ENCODE measurements at regions not wholly inside any gene's neighbourhood (a gene's known extent, or its start where the extent isn't known, plus 50 kb on each side); places are given as distances from the start of the nearest gene placed in this dataset.

DNA sequence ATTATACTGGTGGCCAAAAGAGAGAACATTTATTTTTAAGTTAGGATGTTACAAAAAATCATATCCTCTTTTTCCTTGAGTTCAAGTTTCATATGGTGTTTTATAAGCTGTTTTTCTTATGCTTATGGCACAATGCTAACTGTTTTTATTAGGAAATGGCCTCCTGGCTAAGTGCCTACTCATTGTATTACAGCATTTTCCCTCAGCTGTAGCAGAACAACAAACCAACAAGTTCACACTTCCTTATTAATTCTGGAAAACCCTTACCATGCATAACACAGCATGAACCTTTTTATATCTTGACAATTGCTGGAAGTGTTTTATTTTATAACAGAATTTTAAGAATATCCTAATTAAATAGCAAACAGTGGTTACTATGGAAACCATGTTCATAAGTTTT lies 165.8 kb downstream of the GASK1B start:
- peak; percentile 61 for DNase-seq

DNA sequence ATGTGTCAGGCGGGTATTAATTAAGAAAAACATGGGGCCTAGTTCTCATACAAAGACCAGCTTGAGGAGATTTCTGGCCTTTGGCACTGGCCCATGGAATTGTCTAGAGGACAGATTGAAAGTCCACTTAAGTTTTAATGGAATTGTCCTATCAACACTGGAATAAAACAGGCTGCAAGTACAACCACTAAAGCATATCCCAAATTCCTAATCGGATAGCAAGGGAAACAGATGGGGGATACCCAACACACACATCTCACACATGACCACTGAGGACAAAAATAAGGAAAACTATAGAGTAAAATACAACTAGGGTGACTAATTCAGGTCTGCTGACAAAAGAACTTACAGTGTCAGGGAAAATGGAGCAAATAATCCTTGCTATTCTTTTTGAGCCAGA lies 167.8 kb downstream of the GASK1B start:
- DNase-seq = no peak

DNA sequence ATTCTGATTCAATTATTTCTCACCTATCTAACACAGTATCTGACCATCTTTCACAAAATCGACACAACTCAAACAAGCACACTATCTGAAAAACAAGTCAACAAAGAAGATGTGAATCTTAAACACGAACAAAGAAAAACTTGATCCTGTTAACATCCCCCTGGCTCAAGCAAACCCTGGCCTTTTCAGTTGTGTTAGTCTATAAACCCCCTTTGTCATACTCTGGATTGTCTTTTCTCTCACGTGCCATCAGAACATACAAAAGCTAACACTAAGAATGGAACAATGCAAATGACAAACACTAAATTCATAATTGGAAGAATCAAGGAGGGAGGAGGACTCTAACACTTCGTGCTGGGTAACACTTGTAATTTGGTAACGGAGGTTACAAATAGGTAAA lies 168.7 kb downstream of the GASK1B start:
- no peak for DNase-seq

DNA sequence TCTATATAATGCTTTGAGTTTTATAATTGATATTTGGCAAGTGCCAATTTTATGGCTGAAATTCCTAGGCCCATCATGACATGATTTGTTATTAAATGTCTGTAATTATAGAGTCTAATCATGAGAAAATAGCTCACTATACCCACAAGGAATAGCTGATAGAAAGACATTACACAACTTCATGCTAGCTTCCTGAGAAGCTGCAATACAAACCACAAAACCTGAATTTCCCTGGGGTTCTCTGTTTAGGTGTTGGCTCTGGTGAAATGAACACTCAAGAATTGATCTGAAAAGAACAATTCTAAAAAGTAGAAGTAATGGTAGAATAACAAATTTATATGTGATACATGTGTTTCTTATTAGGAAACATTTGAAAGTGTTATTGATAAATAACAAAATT lies 169.6 kb downstream of the GASK1B start:
- DNase-seq = no peak

DNA sequence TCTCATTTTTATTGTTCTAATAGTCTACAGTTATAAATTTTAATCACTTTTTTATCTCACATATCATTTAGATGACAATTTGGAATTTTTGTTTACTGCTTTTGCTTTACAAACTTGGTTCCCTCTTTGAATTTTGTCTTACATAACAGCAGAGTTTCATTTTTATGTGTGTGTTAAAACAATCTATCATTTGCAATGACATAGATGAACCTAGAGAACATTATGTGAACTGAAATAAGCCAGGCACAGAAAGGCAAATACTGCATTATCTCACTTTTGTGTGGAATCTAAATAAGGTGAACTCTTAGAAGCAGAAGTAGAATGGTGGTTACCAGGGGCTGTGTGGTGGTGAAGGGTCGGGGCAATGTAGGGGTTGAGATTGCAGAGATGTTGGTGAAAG lies 170.7 kb downstream of the GASK1B start:
- no peak for DNase-seq

DNA sequence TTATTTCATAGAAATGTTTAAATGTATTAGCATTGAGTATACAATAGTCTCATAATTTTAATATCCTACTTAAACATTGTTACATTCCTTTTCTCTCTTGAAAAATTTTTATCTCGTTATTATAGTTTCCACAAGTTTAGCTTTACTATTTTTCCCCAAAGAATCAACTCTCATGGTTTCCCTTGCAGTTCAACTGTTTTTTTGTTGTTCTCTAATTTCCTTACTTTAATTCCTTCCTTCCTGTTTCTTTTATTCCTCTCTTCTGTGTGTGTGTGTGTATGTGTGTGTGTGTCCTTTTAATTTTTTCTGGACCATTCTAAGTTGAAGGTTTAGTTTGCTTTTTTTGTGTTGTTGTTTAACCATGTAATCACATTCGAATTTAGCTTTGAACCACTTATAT lies 171.1 kb downstream of the GASK1B start:
- DNase-seq = no peak

DNA sequence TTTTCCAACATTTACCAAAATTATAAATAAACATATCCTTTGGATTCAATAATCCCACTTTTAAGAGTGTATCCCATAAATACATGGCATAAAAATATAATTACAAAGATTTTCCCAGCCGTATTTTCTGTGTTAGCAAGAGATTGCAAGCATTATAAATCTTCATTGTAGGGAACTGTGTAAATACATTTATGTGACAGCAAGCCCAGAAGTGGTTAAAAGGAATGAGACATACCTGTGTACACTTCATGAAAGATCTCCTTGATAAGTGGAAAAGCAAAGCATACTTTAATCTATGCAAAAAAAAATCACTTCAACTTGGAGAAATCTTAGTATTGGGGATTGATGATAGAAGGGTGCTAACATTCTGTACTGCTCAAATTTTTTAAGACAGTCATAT lies 173.1 kb downstream of the GASK1B start:
- DNase-seq = no peak

DNA sequence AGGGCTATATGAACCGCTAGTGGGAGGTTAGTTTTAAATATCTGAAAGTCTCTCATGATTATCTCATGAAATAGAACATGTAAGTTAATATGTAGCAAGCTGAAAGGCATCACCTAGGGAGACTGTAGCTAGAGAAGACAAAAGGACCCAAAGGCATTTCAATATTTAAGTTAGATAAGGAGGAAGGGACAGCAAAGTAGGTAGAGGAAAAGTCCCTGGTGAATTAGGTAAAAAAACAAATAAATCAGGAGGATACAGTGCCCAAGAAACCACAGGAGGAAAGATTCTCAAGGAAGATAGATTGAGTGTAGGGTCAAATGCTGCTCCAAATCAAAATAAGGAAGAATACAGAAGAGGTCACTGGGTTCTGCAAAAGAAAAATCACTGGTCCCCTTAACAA lies 175.5 kb downstream of the GASK1B start:
- no peak for DNase-seq

DNA sequence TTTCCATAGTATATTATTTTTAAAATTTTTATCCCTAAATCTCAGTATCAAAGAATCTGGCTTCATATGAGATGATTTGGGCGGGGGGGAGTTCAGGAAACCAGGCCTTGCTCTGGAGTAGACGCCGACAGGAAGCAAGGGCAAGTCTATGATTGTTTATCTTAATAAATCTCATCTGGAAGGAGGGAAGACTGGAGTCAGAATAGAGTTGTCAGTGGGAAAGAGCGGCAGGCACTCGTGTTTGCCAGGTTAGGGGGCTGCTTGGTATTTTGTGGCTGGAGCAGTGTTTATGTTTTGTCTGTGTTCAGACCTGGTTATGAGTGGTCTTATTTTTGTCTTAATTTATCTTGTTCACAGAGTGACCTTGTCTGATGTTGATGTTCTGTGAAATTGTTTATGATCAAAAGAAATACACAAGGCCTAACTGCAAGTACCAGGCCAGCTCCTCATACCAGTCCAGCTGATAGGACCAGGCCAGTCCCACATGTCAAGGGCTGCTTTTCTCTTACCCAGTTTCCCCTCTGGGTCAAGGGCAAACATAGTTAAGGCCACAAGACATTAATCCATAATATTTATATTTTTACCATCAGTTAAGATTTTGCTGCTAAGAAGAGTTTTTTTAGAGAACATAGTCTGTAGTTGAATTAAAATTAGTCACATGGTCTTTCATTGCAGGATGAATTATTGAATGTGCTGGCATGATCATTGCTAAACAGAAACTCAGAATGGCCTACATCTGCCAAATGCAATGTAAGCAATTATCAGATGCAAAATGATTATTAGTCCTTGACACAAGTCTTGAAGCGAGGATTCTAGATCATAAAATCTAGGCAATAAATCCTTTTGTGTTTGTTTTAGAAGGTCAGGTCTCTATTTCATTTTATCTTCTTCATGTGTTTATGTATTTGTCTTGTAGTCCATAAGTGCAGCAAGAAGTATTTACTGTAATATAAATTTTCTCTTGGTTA lies 176.5 kb downstream of the GASK1B start:
- no peak for DNase-seq

DNA sequence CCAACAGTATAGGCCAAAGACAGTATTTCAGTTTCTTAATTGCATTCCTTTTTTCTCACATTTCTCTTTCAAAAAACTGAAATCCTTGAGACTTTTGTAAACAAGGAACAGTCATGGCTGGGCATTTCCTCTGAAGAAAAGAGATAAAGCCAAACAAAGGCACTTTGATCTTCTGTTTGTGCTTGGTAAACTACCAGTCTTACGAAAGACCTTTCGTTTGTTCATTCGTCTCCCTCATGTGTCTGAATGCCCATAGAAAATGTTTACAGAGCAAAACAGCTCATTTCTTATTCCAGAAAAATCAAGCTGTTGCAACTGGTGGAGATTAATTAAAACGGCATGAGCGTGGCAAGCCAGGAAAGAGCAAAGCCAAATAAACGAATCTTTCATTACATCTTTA lies 178.0 kb downstream of the GASK1B start:
- no peak for DNase-seq

DNA sequence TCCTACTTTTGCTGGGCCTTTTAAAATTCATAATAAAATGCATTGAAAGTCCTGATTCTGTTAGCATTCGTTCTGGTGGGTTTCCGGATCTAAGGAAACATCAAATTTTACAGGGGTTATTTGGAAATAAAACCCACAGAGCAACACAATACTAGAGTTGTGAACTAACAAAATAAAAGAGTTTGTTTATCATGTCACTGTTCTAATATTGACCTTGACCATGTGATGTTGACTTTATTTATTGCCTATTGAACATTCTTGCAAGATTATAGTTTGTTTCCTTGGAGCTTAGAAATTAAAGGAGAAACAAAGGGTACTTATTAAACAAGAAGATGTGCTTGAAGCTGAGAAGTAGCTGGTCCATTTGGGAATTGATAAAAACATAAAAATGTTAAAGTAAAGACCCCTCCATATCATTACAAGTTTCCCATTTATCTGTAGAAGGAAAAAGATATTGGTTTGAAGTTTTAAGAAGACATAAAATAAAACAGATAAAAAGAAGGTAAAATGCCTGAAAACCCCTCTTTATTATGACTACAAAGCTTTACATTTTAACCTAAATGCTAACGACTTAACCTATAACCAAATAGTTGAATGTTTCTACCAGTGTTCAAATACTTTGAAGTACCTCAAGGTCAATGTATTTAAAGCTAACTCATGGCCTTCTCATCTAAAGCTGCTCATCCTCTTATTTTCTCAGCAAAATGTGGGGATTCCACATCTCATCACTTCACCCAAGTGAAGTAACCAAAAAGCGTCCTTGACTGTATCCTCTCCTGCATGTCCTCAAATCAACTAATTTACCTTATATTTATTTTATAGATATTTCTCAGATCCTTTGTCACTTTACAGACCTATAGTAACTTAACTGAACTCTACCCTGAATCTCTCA lies 179.6 kb downstream of the GASK1B start:
- no peak for DNase-seq

DNA sequence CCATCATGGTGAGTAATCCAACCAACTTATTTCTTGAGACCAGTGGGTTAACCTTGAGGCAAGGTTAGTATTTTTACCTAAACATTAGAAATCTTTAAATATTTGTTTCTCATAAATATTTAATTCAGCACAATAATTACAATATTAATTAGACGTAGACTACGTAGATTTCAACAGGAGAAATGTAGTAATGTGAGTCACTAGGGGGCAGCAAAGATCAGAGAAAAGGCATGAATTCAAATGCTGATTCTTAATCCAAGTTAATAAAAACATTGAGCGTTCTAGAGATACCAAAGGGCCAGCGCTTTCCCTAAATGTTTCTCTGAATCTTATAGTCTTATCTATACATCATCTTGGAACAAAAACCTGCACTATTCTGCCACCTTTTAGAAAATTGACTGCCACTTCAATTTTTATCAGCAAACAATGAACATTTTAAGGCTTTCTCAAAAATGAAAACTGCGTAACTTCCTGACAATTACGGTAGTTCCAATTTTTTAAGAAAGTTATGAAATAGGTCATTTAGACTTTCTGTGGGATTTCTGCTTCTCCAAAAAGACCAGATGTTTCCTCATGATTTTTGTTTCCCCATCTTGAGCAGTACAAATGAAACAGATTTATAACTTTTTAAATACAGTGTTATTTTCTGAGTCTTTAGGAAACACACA lies 180.7 kb downstream of the GASK1B start:
- DNase-seq = peak; percentile 94

DNA sequence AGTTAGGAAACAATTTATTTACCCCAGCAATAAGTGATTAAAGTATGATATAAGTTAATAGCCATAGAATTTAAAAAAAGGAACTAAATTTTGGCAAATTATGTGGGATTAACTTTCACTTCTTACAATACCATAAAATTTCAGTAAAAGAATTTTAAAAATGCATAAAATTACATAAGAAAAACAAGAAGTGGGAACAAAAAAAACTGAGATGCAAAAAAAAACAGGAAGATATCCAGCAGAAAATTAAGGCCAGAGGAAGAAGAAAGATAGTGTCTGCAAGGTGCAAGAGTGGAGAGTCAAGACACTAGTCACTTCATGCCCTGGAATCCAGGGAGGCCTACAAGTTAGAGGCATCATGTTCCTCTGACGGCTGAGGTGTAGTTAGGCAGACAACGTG lies 184.2 kb downstream of the GASK1B start:
- DNase-seq = no peak

DNA sequence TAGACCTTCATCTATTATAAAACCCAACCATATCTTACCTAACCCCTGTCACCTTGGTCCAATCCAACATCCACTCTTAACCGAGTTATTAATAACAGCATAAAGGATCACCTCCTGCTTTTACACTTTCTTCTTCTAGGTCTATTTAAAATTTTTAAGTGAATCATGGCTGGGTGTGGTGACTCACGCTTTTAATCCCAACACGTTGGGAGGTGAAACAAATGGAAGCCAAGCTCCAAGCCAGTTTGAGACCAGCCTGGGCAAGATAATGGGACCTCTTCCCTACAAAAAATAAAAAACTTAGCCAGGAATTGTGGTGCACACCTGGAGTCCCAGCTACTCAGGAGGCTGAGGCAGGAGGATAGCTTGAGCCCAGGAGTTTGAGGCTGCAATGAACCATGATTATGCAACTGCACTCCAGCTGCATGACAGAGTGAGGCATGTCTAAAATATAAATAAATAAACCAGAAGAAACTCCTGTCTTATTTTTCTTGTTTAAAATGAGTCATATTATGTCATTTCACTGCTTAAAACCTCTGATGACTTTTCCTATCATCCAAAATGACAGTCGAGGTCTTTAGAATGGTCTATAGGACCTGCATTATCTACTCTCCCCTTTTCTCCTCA lies 188.4 kb downstream of the GASK1B start:
- no peak for DNase-seq

DNA sequence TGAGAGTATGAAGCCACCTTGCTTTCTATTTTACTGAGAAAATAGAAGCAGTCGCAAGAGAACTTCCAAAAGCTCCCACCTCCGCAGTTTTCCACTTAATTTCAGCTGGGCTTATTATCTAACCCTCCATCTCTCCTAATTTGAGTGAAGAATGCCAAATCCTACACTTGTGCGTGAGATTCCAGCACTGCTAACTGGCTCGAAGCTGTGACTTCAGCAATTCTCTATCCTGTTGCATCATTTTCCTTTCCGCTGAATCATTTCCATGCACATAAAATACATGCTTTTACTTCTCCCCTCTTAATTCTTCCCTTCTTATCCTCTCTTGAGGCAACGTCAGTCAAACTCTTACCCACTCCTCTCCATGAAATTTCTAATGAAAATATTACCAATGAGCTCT lies 189.5 kb downstream of the GASK1B start:
- DNase-seq = no peak

DNA sequence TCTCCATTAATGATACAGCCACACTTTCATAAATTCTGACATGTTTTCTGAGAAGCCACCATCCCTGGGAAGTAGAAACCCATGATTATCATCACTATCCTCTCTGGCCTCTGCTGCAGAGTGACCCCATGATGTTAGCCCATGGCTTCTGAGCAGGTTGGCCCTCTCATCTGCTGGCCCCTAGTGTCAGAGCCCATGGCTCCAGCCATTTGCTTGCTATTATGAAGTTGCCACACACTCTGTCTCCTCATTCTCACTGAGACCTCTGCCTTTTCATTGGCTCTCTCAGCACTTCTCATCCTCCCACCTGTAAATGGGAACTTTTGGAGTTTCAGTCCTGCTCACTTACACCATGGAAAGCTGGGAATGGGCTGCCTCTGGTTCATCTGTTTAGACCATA lies 192.7 kb downstream of the GASK1B start:
- DNase-seq = no peak

DNA sequence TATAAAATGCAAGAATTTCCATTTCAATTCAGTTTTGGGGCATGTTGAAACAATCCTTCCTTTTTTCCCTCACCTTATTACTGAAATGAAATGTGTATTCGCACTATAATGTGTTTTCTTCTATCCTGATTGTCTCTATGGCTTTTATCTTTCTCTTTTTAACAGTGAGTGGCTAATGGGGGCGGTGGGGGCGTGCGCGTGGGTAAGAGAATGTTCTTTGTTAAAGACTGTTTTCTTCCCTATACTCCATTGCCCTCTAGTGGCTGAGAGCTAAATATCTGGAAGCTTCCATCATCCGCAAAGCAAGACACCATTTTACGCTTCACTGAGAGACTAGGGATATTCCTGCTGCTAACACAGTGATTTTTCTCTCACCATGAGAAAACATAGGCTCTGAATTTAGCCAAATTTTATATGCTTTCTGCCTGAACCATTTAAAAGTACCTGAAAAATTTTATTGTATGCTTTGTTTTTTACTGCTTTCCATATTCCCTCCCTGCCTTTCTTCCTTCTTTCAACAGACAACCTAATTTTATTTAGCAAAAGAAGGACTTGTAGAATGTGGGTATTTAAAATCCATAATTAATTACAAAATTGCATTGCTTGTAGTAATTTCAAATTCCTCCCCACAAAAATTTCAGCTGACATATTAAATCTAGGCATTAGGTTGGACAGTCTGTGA lies 194.0 kb downstream of the GASK1B start:
- DNase-seq = peak; percentile 86

DNA sequence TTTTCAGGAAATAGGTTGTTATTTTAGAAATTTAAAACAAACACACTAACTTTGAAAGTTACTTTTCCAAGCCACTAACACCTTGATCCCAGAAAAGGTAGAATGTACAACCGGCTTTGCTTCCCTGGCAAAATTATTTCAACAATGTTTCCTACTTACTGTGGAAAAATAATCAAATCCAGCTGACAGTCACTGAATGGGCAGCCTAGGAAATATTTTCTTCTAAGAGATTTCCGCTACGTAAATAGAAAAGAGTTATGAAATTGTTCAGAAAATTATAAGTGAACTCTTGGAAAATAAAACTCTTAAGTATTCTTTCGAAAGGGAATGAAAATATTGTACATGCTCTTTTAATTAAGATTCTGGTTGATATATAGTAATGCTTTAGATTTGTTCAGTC lies 195.7 kb downstream of the GASK1B start:
- DNase-seq = no peak

DNA sequence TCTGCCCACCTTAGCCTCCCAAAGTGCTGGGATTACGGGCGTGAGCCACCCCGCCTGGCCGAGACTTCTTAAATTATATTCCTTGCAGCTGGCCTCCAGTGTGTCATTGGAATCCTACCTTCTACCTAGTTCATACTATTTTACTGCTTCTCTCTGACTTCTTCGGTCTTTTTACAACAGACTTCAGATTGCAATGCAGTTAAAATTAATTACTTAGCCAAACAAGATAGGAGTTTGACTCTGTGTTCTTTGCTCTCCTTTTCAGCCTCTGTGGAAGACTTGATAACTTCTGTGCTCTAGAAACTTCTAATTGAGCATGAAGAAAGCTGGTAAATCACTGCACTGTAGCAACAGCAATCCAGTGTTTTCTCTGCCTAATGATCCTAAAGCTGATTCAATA lies 199.5 kb downstream of the GASK1B start:
- no peak for DNase-seq

DNA sequence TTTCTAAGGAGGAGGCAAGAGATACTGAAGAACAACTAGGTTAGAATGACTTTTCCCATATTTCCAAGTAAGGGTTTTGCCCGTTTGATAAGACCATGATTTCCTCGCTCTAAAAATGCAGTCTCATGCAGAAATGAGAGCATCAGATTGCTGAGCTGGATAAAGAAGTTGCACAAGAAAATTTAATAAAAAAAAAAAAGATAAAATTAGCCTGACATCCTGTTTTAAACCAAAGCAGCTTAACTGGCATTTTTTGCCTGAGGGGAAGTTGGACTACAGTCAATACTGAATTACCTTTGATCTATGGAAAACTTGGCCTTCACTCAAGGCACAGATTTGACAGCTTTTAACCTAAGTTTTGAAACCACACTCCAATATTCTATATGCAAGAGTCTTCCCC lies 208.4 kb downstream of the GASK1B start:
- peak; percentile 17 for DNase-seq

DNA sequence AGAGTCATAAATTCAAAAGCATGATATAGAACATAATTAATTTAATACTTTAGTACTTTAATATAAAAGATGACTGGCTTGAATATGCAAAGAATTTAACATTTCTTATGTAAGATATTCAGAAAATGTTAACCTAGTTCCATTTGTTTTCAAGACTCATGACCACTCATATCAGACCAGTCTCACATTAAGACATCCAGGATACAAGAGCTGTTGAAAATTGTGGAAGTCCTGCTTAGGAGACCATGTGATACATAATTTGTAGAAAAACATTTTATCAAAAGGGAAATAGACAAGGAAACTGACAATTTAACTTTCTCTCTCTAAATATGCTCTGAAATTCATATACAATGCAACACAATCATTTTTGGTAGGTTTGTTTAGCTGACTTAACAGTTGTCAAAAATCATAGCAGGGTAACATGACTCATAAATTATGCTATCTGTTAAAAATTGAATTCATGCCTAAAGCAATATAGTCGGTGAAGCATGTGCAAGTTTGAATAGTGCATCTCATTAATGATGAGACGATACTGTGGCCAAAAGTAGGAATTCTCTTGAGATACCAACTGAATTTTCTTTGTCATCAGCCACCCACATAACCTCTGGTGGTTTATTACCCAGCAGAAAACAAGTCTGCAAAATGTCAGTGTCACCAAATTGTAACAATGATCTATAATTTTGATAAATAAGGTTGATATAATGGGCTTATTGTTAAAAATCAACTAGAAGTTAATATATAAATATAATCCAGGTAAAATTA lies 211.4 kb downstream of the GASK1B start:
- DNase-seq = no peak

DNA sequence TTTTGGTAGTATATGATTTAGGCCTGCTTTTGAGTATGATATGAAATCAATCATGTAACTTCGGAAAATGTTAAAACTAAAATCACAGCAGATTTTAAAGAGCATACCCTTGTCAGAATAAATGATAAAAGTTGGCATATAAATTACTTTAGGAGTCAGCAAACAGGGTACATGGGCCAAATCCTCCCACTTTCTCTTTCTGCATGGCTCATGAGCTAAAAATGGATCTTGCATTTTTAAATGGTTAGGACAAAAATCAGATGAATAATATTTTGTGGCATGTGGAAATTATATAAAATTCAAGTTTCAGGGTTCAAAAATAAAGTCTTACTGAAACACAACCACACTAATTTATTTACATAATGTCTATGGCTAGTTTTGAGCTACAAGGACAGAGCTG lies 214.9 kb downstream of the GASK1B start:
- no peak for DNase-seq

All from hematopoietic multipotent progenitor cell treated with erythropoietin and hydrocortisone succinate and interleukin-3 and kit ligand, for 6 days (in vitro differentiated cells).